22Rv1 (cell line): ENCODE measurements at regions not wholly inside any gene's neighbourhood (a gene's known extent, or its start where the extent isn't known, plus 50 kb on each side); places are given as distances from the start of the nearest gene placed in this dataset.

Source experiments
- H3K27ac ChIP-seq: fragments of 450-650 bp; 2 replicates; pipeline ENCODE4 v1.5.1; 2017
- CTCF ChIP-seq: fragments of 450-650 bp; IDR thresholded peaks from 2 replicates; pipeline ENCODE4 v1.5.1; 2017; ENCODE audit warnings: mild to moderate bottlenecking
- ZFX ChIP-seq: fragments of 450-650 bp; IDR thresholded peaks from 2 replicates; pipeline ENCODE4 v1.6.1; 2017; ENCODE audit warnings: antibody characterized with exemption, borderline replicate concordance

- H3K27ac ChIP-seq: no peak overlapping the region
Observed at GRCh38 chr1:224517171-224517570, 82.6 kb upstream of the WDR26 start.

GRCh38 chr1:224518528-224518927 is 83.9 kb upstream of the WDR26 start:
- H3K27ac ChIP-seq: no peak overlapping the region
- TF ChIP-seq ZFX: no peak
- TF ChIP-seq CTCF: no peak

More at GRCh38 chr1:224517171-224517570, 82.6 kb upstream of the WDR26 start:
- TF ChIP-seq CTCF (no peak), ZFX (no peak)

- H3K27ac ChIP-seq: no peak overlapping the region
- TF ChIP-seq ZFX: no peak
- no peak for TF ChIP-seq CTCF
Observed at GRCh38 chr1:224519874-224520273, 85.3 kb upstream of the WDR26 start.

DNA sequence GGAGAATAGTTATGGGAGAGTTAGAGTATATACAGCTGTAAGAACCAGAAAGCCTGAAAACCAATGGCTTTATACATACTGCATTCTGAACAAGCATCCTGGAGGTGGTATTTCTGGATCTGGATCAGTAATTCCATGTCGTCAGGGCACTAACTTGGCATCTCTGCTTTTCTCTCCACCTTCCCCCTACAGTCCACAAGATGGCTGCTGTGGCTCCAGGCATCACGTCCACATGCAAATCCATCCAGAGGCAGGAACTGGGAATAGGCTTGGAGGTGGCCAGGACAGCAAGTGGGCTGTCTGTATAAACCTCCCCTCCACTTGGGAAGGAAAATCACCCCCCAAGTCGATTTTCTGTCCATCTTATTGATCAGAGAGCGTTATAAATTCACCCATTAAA is 86.2 kb upstream of the WDR26 start:
- TF ChIP-seq CTCF: no peak
- no peak for TF ChIP-seq ZFX
- H3K27ac ChIP-seq: no peak overlapping the region

DNA sequence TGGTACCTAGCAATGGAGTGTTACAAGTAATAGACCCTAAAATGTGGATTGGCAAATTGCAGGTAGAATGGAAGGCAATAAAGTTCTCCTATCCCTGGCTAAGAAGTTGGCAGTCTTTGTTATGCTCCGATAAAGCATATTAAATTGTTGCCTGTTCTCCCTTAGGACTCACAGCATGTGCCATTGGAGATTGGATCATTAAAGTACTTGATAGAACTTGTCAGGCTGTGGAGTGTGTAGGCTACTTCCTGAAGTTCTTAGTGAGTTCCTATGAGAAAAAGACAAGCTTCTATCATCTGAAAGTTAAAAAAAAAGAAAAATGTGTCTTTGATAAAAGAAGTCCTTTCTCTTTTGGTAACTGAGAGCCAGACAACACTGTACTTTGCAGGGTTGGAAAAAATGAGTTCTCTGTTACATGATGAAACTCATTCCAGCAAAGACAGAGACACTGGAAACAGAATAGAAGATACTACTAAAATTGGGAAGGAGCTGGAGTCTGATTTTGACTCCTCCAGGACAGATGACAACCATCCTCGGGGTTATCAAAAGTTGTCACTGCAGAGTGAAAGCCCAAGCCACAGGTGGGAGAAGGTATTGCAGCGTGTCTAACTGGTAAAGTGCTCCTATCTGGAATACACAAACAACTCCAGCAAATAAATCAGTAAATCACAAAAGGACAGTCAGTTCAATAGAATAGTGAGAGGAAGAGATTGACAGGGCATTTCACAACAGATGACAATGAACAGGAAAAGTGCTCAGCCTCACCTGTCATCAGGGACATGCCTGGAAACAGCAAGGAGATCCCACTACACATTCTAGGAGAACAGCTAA is 87.5 kb upstream of the WDR26 start:
- TF ChIP-seq CTCF (no peak), ZFX (no peak)

DNA sequence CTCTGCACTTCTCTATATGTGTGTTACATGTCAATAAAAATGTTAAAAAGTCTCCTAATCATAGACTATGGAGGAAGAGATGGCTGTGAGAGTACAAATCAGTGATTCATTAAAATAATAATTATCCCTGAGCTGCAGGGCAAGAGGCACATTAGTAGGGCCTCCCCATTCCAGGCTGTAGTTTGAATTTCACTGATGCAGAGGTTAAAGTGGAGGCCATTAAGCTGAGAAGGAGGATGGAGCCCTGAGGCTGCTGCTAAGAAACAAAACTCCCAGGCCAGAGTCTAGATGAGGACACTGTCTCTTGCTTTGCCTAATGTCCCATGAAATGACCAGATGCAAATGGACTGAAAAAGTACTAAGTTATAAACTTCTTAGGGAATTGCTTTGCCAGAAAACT is 89.1 kb upstream of the WDR26 start:
- TF ChIP-seq CTCF (no peak), ZFX (no peak)
- no peak overlapping the region for H3K27ac ChIP-seq

More for the DNA sequence above, 87.5 kb upstream of the WDR26 start:
- no peak overlapping the region for H3K27ac ChIP-seq

DNA sequence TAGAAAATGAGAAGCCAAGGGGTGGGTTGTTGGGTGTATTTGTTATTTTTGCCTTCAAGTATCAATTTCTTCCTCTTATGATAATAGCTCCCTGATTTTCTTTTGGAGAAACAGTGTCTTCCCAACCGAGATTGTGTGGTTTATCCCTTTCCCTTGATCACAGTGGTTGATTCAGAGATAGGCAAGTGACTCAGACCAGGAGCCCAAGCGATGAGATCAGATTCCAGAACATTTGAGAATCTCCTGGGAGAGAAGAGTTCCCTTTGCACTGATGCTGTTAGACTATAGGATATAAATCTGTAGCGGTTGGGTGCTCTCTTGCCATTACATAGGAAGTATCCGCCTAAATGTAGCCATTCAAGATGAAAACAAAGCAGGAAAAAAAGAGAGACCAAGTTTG is 90.1 kb upstream of the WDR26 start:
- TF ChIP-seq ZFX (no peak), CTCF (no peak)
- H3K27ac ChIP-seq: no peak overlapping the region
